HCT116 (cell line): ENCODE measurements at regions not wholly inside any gene's neighbourhood (a gene's known extent, or its start where the extent isn't known, plus 50 kb on each side); places are given as distances from the start of the nearest gene placed in this dataset.

ENCODE experiments used
- CTCF ChIP-seq, 3 experiments: fragments of 200-600 bp in 1 of 3; sonication (generic) in 1 of 3; IDR thresholded peaks in 2 of 3; conservative IDR thresholded peaks in 1 of 3; 2 replicates each; pipeline ENCODE4 v1.5.1; 2012 to 2017; ENCODE audit warnings: low read depth in 2 of 3, low read length in 2 of 3, antibody characterized with exemption in 1 of 3, borderline replicate concordance in 1 of 3, control low read depth in 1 of 3, mild to moderate bottlenecking in 1 of 3, mixed read lengths in 1 of 3, mixed run types in 1 of 3, moderate library complexity in 1 of 3; ENCODE audit not compliant: insufficient read depth in 1 of 3
- EZH2 ChIP-seq: fragments of 200-600 bp; sonication (generic); IDR thresholded peaks from 2 replicates; pipeline ENCODE4 v1.6.1; 2017; ENCODE audit warnings: antibody characterized with exemption, mixed run types
- EZH2phosphoT487 ChIP-seq: fragments of 200-600 bp; IDR thresholded peaks from 2 replicates; pipeline ENCODE4 v1.6.1; 2018; ENCODE audit warnings: antibody characterized with exemption, borderline replicate concordance
- POLR2AphosphoS5 ChIP-seq: IDR thresholded peaks from 2 replicates; pipeline ENCODE4 v1.6.1; 2011; ENCODE audit warnings: mild to moderate bottlenecking, low read depth, low read length, moderate library complexity
- ZNF274 ChIP-seq: fragments of 200-500 bp; sonication (Bioruptor generic); IDR thresholded peaks from 2 replicates; pipeline ENCODE4 v1.6.1; 2014; ENCODE audit warnings: mild to moderate bottlenecking, low read depth, low read length, inconsistent platforms

GRCh38 chr20:39142407-39143096 lies 180.4 kb downstream of the DHX35 start:
- no peak for TF ChIP-seq EZH2phosphoT487
- TF ChIP-seq EZH2, result no peak
- no peak for TF ChIP-seq CTCF (IDR thresholded peaks at IDR 0.05 in 2 of 3, conservative IDR thresholded peaks at IDR 0.05 in 1 of 3; ENCODE audit: borderline replicate concordance in 1 of 3, insufficient read depth in 1 of 3, low read depth in 2 of 3, low read length in 2 of 3)
- no peak for TF ChIP-seq ZNF274
- TF ChIP-seq POLR2AphosphoS5, result no peak
